ENCODE measurements at regions not wholly inside any gene's neighbourhood (a gene's known extent, or its start where the extent isn't known, plus 50 kb on each side); places are given as distances from the start of the nearest gene placed in this dataset.
"Not testable (repeated sequence)": the region's sequence is repeated elsewhere in the genome, so short reads cannot be mapped to it uniquely, and the experiment has no call there.

DNA sequence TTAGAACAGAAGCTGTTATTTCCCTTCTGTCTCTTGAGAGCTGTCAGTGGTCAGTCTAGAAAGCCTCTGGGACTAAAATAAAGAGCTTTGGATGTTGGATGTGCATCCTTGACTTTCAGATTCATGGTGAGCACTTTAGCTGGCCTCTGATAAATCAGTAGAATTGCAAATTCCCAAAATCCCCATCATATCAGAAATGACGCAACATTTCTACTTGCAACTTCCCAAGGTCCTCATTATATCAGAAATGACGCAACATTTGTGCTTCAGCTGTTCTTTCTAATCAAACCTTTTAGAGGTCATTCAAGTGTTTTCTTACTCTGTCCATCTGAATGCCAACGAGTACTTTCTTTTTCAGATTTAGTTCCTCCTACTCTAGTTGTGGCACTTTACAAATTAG lies 167.3 kb upstream of the MOCS2 start:
- DNase-seq: no peak

DNA sequence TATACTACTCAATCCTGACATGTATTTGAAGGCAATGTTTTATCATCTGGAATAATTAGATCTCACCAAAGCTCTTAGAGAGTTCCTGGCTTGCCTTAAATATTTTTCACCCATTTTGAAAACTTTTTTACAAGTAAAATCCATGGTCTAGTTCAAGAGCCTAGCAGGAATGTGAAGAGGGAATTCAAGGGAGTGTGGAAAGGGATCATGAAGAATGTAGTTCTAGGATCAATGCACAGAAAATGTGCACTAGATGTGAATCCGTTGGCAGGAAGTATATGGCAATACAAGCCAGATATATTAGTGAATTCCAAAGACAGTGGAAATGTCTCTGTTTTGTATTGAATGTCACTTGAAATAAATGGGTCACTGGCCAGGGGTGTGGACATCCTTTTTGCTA lies 167.9 kb upstream of the MOCS2 start:
- DNase-seq: no peak

DNA sequence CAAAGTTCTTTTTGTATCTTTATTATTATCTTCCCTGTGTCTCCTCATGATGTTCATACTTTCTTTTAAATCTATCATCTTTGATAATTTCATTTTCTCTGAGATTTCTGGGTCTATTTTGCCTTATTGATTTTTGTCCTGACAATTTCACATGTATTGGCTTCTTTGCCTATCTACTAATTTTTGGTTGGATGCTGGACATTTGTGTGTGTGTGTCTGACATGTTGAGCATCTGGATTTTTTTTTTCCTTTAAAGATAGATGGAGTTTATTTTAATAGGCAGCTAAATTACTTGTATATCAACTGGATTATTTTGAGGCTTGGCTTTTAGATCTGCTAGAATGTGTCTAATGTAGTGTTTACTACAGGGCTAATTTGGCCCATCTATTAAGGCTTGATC lies 178.0 kb upstream of the MOCS2 start:
- DNase-seq: no peak

DNA sequence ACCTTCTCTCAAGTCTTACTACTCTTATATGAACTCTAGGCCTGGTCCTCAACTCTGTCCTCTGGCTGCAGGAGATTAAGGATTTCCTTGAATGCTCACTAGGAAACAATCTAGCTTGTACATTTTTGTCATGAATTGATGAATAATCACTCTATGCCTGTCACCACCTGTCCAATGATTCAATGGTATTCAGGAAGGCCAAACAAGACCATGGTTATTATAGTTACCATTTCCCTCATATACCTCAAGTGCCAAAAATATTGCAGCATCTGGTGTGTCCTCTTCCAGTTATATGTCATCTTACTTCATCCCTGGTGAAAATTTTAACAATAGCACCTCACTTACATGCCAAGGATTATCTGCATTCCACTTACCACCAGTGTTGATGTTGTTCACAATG lies 179.0 kb upstream of the MOCS2 start:
- DNase-seq: no peak

DNA sequence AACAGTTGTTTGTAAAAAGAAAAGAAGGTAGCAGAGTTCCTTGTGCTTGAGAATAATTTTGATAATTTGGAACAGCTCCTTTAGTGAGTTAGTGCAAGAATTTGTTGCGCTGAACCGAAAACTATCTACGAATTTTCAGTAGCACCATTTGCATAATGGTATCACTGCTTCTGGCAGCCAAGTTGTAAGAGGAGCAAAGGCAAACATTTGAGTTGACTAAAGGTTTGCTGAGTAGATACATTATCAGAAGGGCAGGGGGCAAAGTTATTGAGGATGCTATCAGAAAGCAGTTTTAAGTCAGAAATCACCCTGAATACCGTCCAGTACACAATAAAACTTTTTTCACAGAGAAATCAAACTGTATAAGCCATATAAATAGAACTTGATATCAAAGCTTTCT lies 181.5 kb upstream of the MOCS2 start:
- DNase-seq: no peak

DNA sequence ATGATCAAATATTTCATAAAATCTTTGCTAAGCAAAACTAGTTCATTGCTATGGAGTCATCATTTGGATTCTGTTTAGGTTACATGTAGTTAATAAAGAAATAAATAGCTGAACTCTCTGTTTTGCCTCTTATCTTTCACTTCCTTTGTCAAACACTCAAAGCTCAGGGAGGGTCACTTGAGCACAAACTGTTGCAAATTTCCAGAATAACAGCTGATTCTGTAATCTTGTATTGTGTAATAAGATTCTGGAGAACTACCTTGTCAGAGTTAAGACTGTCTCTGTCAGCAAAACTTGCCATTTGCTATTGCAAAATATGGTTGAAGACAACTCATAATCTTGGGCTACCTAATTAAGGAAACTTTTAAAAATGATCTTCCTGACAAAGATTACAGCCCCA lies 182.0 kb upstream of the MOCS2 start:
- DNase-seq: no peak

DNA sequence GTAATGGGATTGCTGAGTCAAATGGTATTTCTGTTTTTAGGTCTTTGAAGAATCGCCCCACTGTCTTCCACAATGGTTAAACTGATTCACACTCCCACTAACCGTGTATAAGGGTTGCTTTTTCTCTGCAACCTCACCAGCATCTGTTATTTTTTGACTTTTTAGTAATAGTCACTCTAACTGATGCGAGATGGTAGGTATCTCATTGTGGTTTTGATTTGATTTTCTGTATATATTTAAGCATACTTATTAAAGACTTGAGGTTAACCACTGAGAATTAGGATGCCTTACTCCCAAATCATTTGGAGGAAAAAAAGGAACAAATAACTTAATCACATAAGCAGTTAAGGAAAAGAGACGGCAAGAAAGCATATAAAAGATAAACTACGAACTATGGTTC lies 181.6 kb upstream of the FST start:
- DNase-seq: no peak

DNA sequence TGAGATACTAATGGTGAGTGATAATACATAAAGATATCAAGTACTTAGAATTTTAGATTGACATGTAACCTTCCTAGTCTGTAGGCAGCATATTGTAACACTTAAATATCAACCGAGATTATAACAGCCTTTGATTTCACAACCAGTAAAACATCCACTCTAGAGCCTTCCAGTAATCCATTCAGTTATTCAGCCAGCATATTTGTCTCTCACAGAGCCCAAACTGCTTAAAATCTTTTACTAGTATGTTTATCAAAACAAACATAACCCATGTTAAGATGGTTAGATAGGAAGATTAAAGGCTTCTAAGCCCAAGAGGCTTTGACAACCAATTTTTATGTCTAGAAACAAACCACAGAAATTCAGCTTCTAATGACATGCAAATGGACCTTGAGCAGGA lies 177.9 kb upstream of the FST start:
- DNase-seq: no peak

DNA sequence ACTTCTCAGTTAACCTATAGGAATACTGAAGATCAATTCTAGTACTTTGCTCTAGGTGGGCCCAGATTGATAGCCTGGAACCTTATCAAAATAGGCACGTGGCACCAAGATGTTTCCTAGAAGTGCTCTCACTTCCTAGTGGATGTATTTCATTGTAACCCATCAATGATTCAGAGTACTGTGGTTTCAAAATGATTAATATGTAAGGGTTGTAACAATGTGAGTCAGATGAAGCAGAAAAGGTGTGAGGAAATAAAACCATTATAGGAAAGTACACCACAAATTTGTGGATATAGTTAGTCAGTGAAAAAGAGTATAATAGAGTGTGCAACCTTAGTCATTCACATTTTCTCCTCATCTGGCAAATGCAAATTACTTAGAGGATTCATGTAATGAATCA lies 177.3 kb upstream of the FST start:
- no peak for DNase-seq

DNA sequence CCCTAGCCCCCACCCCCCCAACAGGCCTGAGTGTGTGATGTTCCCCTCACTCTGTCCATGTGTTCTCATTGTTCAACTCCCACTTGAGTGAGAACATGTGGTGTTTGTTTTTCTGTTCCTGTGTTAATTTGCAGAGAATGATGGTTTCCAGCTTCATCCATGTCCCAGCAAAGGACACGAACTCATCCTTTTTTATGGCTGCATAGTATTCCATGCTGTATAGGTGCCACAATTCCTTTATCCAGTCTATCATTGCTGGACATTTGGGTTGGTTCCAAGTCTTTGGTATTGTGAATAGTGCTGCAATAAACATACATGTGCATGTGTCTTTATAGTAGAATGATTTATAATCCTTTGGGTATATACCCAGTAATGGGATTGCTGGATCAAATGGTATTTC lies 175.1 kb upstream of the FST start:
- DNase-seq: not testable (repeated sequence)

DNA sequence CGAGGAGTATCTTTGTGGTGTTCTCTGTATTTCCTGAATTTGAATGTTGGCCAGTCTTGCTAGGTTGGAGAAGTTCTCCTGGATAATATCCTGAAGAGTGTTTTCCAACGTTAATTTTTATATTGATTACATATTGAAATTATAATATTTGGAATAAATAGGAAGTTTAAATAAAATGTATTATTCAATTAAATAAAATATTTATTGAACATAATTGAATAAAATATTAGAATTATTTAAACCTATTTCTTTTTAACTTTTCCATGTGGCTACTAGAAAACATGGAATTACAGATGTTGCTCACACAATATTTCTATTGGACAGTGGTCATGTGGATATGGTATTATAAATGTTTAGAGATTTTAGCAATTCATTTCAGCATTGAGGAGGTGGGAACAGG lies 170.8 kb upstream of the FST start:
- DNase-seq: no peak

DNA sequence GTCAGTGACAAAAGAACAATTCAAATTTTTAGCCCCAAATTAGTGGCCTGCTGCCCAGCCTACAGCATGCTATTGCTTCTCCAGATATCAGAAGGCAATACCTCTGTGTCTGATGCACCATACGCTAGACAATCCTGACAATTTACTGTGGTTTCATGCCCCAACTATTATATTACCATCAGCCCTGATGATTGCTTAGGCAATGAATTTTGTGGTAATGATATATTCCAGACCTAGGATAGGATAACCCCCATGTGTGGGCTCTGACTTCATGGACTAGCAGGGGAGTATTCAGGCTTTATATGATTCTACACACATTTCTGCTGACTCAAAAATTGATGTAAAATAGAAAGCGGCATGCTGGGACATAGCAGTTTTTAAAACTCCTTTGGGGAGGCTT lies 168.7 kb upstream of the FST start:
- DNase-seq: no peak

DNA sequence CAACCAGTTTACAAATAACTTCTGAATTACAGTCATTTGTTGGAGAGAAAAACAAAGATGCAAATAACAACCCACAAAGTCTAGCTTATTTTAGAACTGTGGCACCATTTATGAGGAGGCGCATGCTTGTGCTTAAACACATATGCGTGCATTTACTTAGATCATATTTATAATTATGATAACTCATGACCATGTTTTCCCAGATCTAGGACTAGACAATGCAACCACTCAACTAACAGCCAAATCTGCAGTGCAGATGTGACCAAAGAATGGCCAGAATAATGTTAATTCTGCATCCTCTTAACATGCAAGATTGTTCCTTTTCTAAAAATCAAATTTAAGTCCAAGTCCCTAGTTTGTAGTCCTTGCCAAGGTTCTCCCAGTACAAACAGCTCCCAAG lies 167.3 kb upstream of the FST start:
- no peak for DNase-seq

DNA sequence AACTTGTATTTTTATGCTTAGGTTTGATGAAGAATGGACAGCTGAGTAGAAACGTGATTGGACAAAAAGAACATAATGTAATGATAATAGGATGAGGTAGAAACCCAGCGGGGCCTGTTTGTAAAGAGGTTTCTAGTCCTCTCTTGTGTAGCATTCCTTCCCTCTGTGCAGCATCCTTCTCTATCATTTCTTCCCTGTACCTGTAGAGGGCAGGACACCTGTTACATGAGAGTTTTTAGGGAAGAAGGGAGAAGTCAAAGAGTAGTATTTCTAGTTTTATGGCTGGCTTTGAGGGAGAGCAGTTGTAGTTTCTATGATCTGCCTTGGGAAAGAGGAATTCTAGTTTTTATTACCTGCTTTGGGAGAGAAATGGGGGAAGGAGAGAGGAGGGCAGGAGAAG lies 162.1 kb upstream of the FST start:
- DNase-seq: no peak

DNA sequence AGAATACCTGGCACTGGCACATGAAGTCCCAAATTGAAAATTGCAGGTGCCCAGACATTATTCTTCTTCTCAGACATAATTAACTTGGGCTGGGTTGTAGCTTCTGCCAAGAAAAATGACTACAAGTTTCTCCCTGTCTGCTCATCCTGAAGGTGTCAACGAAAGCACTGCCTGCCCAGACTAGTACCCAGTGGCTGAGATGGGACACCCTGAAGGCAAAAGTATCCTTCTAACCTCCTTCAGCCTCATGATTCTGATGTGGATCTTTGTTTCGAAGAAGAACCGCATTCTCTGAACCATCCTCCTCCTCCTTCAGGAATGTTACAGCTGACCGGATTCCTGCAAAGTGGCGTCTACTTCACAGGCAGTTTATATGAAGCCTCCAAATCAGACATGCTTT lies 161.1 kb upstream of the FST start:
- DNase-seq: no peak

DNA sequence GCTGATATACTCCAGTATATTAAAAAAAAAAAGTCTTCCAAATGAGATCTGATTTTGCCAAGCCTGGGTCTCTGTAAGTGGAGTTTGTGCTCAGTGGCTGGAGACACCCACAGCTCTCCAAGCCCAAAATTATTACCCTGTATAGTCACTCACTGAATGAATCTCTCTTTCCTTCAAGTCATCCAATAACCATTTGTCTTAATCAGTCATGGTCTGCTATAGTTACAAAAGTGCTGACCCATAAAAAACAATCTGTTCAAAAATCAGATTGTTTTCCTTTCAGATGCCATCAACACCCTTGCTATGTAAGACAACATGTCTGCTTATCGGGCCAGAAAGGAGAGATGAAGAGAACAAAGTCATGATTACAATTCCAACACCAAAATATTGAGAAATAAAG lies 159.4 kb upstream of the FST start:
- no peak for DNase-seq

DNA sequence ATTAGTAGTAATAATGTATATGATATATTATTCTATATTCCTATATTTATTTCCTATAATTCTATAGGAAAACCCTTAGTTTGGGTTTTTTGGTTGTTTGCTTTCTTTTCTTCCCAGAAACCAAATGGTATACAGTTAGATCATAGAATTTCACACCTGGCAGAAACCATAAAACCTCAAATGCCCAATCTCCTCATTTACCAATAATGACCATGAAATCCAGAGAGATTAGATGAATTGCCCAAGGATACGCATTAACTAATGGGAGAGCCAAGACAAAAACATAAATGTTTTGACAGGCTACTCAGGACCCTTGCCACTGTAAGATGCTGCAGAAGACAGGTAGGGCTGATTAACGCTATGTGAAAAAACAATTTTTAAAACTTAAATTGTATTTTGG lies 158.7 kb upstream of the FST start:
- no peak for DNase-seq

DNA sequence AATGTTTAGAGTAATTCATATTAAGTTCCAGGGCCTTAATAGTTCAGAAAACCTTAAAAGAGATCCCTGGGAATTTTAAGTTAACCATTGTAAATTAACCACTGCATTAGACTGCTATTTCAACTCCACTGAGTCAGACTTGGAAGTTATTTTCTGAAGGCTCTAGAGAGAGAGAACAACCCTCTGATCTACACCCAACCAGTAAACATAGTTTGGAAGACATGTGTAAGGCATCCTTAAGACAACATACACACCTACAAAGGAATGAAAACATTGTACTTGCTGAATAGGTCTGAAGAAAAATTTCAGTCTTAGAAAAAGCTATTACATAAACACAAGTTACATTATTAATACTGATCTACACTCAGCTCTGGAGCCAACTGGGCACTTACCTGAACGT lies 158.2 kb upstream of the FST start:
- DNase-seq: no peak

DNA sequence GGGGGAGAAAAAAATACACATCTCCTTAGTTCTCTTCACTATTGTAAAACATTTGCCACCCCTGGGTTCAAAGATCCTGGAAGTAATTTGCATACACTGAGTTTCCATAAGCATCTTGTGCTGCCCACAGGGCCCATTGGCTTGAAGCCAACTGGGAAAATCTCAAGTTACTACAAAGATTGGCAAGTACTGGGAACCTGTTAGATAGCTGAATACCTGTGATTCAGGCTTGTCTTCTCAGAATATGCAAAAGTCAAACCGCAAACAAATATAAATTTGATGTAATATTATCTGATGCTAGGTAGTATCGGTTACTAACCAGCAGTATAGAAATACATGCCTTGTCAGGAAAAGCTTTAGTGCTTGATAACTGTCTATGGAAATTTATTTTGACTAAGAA lies 156.9 kb upstream of the FST start:
- peak in 1 of 2 experiments; percentile 4 for DNase-seq

DNA sequence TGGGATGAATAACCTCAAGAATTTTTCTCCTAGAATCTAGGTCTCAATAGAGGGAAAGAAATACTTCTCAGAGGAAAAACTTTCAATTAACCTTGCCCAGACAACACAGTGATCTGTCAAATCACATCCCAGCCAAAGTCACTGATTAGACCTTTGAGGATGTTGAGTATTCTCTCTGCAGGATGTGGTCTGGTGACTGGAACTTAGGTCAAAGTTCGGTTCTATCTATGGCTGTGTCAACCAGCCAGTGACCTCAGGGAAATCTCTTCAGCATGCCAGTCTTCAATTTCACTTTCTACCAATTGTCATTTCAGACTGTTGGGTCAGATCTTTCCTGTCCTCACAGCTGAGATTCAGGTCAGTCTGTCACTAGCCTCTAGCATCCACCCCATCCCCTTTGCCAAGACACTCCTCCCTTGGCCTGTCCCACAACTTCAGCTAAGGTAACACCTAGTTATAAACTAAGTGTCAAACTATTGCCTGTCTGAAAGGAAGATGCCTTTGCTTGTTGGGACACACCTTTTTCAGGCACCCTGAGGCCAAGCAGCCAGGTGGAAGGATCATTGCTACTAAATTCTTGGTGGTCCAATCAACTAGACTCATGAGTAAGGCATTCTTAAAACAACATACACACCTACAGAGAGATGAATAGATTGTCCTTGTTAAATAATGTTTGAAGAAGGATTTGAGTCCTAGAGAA lies 156.3 kb upstream of the FST start:
- no peak for DNase-seq

DNA sequence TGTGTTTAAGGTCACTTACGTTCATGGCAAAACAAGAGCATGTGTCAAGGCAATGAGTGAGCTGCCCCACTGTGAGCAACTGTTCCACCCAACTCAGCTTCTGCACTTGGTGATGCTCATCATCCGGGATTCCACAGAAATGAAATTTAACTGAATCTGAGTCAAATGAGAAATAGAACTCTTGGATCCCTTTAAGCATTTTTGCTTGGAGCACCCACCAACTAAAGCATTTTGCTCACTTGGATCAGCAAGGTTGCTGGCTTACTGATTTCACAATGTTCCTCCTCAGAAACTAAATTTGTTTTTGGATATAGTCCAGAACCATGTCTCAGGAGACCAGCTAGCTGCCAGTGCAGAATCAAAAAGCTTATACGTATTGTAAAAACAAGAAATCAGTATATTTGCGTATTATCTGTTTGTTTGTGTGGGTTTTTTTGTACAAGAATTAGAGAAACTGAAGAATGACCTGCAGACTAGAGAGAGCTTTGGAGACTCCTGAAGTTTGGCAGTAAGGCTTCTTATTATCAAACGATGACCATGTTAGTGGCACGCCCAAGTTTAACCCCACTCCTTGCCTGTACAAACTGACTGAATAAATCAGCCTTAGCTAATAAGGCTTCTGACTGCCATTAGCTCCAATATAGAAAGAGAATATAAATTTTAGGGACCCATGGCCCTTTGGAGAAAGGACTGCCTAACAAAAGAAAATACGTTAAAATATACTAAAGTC lies 153.8 kb upstream of the FST start:
- no peak for DNase-seq

DNA sequence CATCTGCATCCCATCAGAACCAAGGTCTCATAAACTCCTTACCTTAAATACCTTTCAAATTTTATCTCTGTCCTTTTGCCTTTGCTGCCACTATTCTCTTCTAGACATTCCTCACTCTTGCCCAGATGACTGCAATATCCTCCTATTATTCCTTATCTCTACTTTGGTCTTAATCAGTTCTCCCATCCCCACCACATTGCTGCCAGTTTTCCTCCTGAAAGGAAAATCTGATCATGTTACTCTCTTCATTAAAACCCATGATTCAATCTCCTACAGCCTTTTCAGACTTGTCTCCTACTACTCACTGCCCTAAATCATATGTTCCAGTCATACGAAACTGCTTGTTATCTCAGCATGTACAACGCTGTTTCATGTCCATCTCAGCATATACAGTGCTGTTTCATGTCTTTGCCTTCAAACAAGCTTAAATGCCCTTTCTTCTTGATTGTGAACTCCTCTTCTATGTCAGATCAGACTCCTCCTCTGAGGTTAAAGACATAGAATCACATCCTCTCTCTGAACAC lies 152.6 kb upstream of the FST start:
- DNase-seq: no peak

DNA sequence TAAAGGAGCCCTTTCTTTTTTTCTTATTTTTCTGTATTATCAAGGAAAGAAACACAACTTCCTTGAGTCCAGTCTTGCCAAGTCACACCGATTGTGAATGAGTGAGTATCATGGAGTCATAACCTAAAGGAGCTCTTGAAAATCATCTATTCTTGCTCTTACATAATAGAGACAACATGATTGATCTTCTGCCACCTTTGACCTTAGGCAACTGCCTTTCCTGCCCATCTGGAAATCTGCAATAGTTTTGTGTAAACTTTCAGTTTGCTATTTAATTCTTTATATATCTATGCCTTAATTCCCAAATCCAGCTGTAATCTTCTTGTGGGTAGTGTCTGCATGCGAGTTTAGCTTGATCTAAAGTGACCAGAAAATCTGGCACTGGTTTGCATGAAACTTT lies 149.9 kb upstream of the FST start:
- DNase-seq: no peak

DNA sequence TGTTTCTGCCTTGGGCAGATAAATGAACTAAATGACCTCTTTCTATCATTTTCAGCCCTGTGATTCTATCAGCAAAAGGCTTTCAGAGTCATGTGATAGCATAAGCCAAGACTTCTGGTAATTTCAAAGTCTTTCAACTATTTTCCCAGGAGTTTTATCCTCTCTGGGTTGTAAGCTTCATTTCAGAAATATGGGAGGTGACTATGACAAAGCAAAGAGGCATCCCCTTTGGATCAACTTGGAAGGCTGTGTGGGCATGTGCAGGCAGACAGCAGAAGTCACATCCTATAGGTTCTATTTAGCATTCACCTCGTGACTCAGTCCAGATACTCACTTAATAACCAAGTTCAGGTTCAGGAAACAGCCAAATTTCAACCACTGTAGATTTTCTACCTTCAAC lies 149.0 kb upstream of the FST start:
- DNase-seq: no peak

DNA sequence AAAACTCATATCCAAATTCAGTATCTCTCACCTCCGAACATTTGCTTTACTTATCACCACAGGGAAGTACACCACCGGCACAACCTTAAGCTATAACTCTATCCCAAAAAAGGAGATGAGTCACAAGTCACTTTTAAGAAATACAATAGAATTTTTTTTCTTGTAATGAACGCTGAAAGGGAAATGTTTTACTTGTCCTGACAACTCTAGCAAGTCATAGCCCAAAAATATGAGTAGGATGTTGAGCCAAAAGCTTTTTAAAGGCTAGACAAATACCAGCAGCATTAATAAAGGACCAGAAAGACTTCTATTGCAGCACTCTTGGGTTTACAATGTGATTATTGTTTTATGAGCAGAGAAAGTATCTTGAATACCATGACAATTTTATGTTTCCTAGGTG lies 147.3 kb upstream of the FST start:
- no peak for DNase-seq

Measured in NCI-H524 (cell line).